Spinal cord (tissue), 9 donors: ENCODE measurements at regions not wholly inside any gene's neighbourhood (a gene's known extent, or its start where the extent isn't known, plus 50 kb on each side); places are given as distances from the start of the nearest gene placed in this dataset.

Experiments
- DNase-seq, 6 donors: peaks; one replicate each; pipeline versions ENCODE4 v3.0.0 to v3.0.0-alpha.2; 2013 to 2015; ENCODE audit warnings: low spot score in 6 of 6, low read depth in 4 of 6
- H3K27ac ChIP-seq: one replicate; pipeline ENCODE4 v1.5.1; 2013; ENCODE audit warnings: low read depth, low read length, control low read depth
- H3K27me3 ChIP-seq: one replicate; pipeline ENCODE4 v1.6.1; 2013; ENCODE audit warnings: low read length; ENCODE audit not compliant: control insufficient read depth, insufficient read depth
- H3K36me3 ChIP-seq: one replicate; pipeline ENCODE4 v1.6.1; 2013; ENCODE audit warnings: low read length; ENCODE audit not compliant: control insufficient read depth, insufficient read depth
- H3K4me1 ChIP-seq: one replicate; pipeline ENCODE4 v1.6.1; 2013; ENCODE audit warnings: low read length; ENCODE audit not compliant: control insufficient read depth, insufficient read depth
- H3K4me3 ChIP-seq: one replicate; pipeline ENCODE4 v1.5.1; 2013; ENCODE audit warnings: low read depth, low read length, control low read depth
- H3K9me3 ChIP-seq: one replicate; pipeline ENCODE4 v1.6.1; 2013; ENCODE audit warnings: low read length; ENCODE audit not compliant: control insufficient read depth, insufficient read depth
- WGBS: methylation state at CpG from one replicate; pipeline ENCODE4 v1.1.5; 2013; ENCODE audit warnings: missing lambda C conversion rate; ENCODE audit not compliant: insufficient coverage; 5-methylcytosine and 5-hydroxymethylcytosine counted together
- donor health status: healthy.

GRCh38 chr18:57087644-57088376 lies 59.1 kb upstream of the BOD1L2 start:
- peak in 1 of 6 donors; percentile 18 for DNase-seq
- no peaks in the 10 kb centered on the region for H3K36me3 ChIP-seq
- no peak overlapping the region for H3K4me3 ChIP-seq
- no peaks in the 10 kb centered on the region for H3K27me3 ChIP-seq
- H3K9me3 ChIP-seq = no peaks in the 10 kb centered on the region
- H3K27ac ChIP-seq = no peak overlapping the region
- H3K4me1 ChIP-seq = no peaks in the 10 kb centered on the region
- 72% methylated on average over 5 of the region's 11 CpGs for WGBS

- DNase-seq = peak in 1 of 6 donors; percentile 47
Measured at GRCh38 chr18:57088883-57089282, 58.0 kb upstream of the BOD1L2 start.

GRCh38 chr18:57089702-57090101 lies 57.2 kb upstream of the BOD1L2 start:
- Histone ChIP-seq H3K27ac (no peak overlapping the region), H3K27me3 (no peaks in the 10 kb centered on the region), H3K36me3 (no peaks in the 10 kb centered on the region), H3K9me3 (no peaks in the 10 kb centered on the region), H3K4me3 (no peak overlapping the region), H3K4me1 (no peaks in the 10 kb centered on the region)
- 100% methylated on average over 5 of the region's 6 CpGs for WGBS
- no peak for DNase-seq

More at GRCh38 chr18:57088883-57089282, 58.0 kb upstream of the BOD1L2 start:
- H3K9me3 ChIP-seq = no peaks in the 10 kb centered on the region
- H3K27me3 ChIP-seq = no peaks in the 10 kb centered on the region
- H3K4me3 ChIP-seq = no peak overlapping the region
- H3K36me3 ChIP-seq = no peaks in the 10 kb centered on the region
- 88% methylated on average over 5 of the region's 5 CpGs for WGBS
- H3K27ac ChIP-seq = no peak overlapping the region
- H3K4me1 ChIP-seq = no peaks in the 10 kb centered on the region

- Histone ChIP-seq H3K4me1 (no peaks in the 10 kb centered on the region), H3K27ac (no peak overlapping the region)
- no peak for DNase-seq
Measured at GRCh38 chr18:57091231-57091630, 55.7 kb upstream of the BOD1L2 start.

GRCh38 chr18:57094175-57094574 lies 52.7 kb upstream of the BOD1L2 start:
- Histone ChIP-seq H3K27ac (no peak overlapping the region), H3K36me3 (no peaks in the 10 kb centered on the region), H3K9me3 (no peaks in the 10 kb centered on the region), H3K27me3 (no peaks in the 10 kb centered on the region), H3K4me1 (no peaks in the 10 kb centered on the region), H3K4me3 (no peak overlapping the region)
- no peak for DNase-seq
- 78% methylated on average over 3 of the region's 4 CpGs for WGBS

More at GRCh38 chr18:57091231-57091630, 55.7 kb upstream of the BOD1L2 start:
- Histone ChIP-seq H3K27me3 (no peaks in the 10 kb centered on the region), H3K9me3 (no peaks in the 10 kb centered on the region), H3K4me3 (no peak overlapping the region), H3K36me3 (no peaks in the 10 kb centered on the region)

GRCh38 chr18:57095884-57096283 lies 51.0 kb upstream of the BOD1L2 start:
- H3K36me3 ChIP-seq = no peaks in the 10 kb centered on the region
- H3K4me3 ChIP-seq = no peak overlapping the region
- H3K27ac ChIP-seq = no peak overlapping the region
- DNase-seq = no peak
- no peaks in the 10 kb centered on the region for H3K4me1 ChIP-seq
- 20% methylated on average over 4 of the region's 4 CpGs for WGBS
- H3K9me3 ChIP-seq = no peaks in the 10 kb centered on the region
- H3K27me3 ChIP-seq = no peaks in the 10 kb centered on the region
